WERI-Rb-1 (cell line): ENCODE measurements at regions not wholly inside any gene's neighbourhood (a gene's known extent, or its start where the extent isn't known, plus 50 kb on each side); places are given as distances from the start of the nearest gene placed in this dataset.

Experiments
- DNase-seq: peaks from one replicate; pipeline ENCODE4 v3.0.0-alpha.2; 2020
- H3K27ac ChIP-seq: fragments of 250-450 bp; sonication (Bioruptor Pico); 2 replicates; pipeline ENCODE4 v1.5.1; 2020; ENCODE audit warnings: mild to moderate bottlenecking, moderate library complexity
- H3K27me3 ChIP-seq: fragments of 250-450 bp; sonication (Bioruptor Pico); 2 replicates; pipeline ENCODE4 v1.5.1; 2021; ENCODE audit warnings: mild to moderate bottlenecking, low read depth, moderate library complexity; ENCODE audit not compliant: insufficient read depth, severe bottlenecking
- H3K36me3 ChIP-seq: fragments of 250-450 bp; sonication (Bioruptor Pico); 2 replicates; pipeline ENCODE4 v1.5.1; 2020; ENCODE audit warnings: mild to moderate bottlenecking, moderate library complexity
- H3K4me3 ChIP-seq: 2 replicates; pipeline ENCODE4 v1.5.1; 2011; ENCODE audit warnings: low read depth, mild to moderate bottlenecking, control low read depth, low read length
- H3K9me3 ChIP-seq: fragments of 250-450 bp; sonication (Bioruptor Pico); 2 replicates; pipeline ENCODE4 v1.5.1; 2021; ENCODE audit warnings: mild to moderate bottlenecking, moderate library complexity; ENCODE audit not compliant: severe bottlenecking
- TF ChIP-seq, protein P1 (sequence below): IDR thresholded peaks from 2 replicates; pipeline ENCODE4 v1.5.1; 2011; ENCODE audit warnings: low read depth, mild to moderate bottlenecking, control low read depth, inconsistent platforms, low read length

DNA sequence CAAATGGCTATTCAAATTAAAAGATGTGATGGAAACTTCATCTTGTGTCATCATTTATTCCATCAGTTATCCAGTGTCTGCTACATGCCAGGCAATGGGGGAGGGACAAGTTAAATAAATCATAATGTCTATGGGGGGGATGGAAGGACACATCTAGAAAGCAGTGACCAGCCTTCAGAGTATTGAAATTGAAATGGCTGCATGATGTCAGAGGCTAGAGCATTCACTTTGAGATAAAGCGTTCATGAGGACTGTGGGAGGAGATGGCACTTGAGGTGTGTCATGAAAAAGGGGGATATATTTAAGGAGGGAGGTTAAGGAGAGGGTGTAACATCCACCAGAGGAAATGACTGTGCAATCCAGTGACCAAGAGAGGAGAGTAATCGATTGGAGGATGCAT lies 50.6 kb downstream of the SLIT2 start:
- Histone ChIP-seq H3K27me3 (no peaks in the 10 kb centered on the region), H3K4me3 (no peak overlapping the region), H3K36me3 (no peaks in the 10 kb centered on the region), H3K9me3 (no peaks in the 10 kb centered on the region), H3K27ac (no peak overlapping the region)
- TF ChIP-seq, protein P1, sequence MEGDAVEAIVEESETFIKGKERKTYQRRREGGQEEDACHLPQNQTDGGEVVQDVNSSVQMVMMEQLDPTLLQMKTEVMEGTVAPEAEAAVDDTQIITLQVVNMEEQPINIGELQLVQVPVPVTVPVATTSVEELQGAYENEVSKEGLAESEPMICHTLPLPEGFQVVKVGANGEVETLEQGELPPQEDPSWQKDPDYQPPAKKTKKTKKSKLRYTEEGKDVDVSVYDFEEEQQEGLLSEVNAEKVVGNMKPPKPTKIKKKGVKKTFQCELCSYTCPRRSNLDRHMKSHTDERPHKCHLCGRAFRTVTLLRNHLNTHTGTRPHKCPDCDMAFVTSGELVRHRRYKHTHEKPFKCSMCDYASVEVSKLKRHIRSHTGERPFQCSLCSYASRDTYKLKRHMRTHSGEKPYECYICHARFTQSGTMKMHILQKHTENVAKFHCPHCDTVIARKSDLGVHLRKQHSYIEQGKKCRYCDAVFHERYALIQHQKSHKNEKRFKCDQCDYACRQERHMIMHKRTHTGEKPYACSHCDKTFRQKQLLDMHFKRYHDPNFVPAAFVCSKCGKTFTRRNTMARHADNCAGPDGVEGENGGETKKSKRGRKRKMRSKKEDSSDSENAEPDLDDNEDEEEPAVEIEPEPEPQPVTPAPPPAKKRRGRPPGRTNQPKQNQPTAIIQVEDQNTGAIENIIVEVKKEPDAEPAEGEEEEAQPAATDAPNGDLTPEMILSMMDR, result no peak
- DNase-seq, result no peak

DNA sequence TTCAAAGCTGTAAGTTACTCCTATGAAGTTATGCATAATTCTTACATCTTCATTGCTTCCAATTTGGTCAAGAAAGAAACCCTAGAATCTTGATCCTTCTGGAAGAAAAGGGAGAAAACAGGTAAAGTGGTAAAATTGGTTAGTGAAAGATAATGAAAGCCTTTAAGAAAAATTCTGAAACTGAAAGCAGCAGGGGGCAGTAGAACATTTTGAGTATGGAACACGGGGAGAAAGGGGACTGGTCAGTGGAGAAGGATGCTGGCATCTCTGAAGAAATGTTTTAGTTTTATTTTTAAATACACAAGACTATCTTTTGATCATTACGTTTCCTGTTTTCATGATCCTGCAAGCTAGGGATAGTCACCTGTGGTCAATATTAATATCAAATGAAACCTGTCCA lies 54.3 kb downstream of the SLIT2 start:
- TF ChIP-seq, protein P1, result peak; percentile 30; the same call in 1 of the 2 replicates
- H3K27me3 ChIP-seq, result no peaks in the 10 kb centered on the region
- no peak overlapping the region for H3K4me3 ChIP-seq
- DNase-seq, result peak; percentile 35
- no peaks in the 10 kb centered on the region for H3K36me3 ChIP-seq
- H3K9me3 ChIP-seq, result no peaks in the 10 kb centered on the region
- H3K27ac ChIP-seq, result no peak overlapping the region

DNA sequence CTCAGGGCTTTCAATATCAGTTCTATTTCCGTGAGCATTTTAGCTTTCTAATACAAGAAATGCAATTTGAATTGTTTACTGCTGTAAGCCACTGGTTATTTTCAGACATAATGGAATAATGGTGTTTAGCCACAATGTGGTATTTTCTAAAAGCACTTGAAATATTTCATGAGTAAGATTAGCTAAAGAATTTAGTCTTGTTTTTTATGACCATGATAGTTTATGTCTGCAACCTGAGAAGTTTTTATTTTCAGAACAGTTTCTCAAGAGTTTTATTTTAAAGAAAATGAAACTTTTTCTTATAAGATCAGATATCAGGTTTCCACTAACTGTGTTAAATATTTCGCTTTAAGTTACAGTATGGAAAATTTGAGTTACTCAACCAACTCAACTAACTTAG lies 60.2 kb downstream of the SLIT2 start:
- TF ChIP-seq, protein P1, result no peak
- DNase-seq, result no peak
- Histone ChIP-seq H3K36me3 (no peaks in the 10 kb centered on the region), H3K4me3 (no peak overlapping the region), H3K27ac (no peak overlapping the region), H3K9me3 (no peaks in the 10 kb centered on the region), H3K27me3 (no peaks in the 10 kb centered on the region)

DNA sequence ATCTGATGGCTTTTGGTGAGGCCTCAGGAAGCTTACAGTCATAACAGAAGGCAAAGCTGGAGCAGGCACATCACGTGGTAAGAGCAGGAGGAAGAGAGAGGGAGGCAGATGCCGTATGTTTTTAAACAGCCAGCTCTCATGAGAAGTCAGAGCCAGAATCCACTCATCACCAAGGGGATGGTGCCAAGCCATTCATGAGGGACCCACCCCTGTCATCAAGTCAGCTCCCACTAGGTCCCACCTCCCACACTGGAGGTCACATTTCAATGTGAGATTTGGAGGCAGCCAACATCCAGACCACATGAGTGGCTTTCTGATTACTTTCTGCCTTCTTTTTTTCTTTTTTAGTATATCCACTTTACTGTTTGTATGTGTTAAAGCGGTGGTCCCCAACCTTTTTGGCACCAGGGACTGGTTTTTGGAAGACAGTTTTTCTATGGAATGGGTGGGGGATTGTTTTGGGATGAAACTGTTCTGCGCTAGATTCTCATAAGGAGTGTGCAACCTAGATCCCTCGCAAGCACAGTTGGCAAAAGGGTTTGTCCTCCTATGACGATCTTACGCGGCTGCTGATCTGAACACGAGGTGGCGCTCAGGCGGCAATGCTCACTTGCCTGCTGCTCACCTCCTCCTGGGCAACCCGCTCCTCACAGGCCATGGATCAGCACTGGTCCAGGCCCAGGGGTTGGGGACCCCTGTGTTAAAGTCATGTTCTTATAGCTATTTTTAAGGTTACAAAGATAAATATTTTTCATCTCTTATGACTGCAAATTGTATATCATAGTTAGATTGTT lies 61.7 kb downstream of the SLIT2 start:
- Histone ChIP-seq H3K4me3 (no peak overlapping the region), H3K9me3 (no peaks in the 10 kb centered on the region), H3K36me3 (no peaks in the 10 kb centered on the region), H3K27ac (no peak overlapping the region), H3K27me3 (no peaks in the 10 kb centered on the region)
- TF ChIP-seq, protein P1, result peak; percentile 49
- peak; percentile 47 for DNase-seq

DNA sequence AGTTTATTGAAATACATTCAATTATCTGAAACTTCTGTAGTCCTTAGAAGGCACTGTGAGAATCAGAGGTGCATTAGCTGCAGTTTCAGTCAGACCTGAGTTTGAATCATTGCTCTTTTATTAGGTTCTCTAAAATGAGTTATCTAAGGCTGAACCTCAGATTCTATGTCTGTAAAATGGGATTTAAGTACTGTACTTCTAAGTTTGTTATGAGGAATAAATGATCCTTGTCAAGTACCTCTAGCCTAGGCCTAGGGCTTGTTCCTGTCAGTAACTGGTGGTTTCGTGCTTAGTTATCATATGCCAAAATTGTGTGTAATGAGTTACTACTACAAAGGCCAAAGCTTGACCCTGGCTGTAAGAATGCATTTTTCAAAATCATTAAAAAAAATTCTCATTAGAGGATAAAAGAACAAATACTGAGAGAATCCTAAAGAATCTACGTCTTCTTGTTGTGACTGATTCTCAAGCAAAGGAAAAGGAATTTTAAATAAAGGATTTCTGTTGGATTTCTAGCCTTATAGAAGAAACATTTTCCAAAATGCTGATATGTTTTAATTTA lies 65.8 kb downstream of the SLIT2 start:
- H3K9me3 ChIP-seq, result no peaks in the 10 kb centered on the region
- H3K27me3 ChIP-seq, result no peaks in the 10 kb centered on the region
- no peaks in the 10 kb centered on the region for H3K36me3 ChIP-seq
- no peak overlapping the region for H3K4me3 ChIP-seq
- no peak overlapping the region for H3K27ac ChIP-seq
- TF ChIP-seq, protein P1, result no peak
- DNase-seq, result no peak
